Motor neuron (in vitro differentiated cells): ENCODE measurements at regions not wholly inside any gene's neighbourhood (a gene's known extent, or its start where the extent isn't known, plus 50 kb on each side); places are given as distances from the start of the nearest gene placed in this dataset.

Experiments
- ATAC-seq, 8 experiments: fragments of 200-7000 bp; cut with Tn5 transposase; replicated peaks in 6 of 8; 2 replicates each; pipeline ENCODE4 v1.8.0; 2021; ENCODE audit warnings: mild to moderate bottlenecking in 8 of 8, moderate library complexity in 8 of 8
- H3K27ac ChIP-seq, 2 donors: fragments of 250-450 bp; sonication (Bioruptor Pico); 2 replicates each; pipeline ENCODE4 v1.9.0; 2021; ENCODE audit warnings: antibody characterized with exemption in 2 of 2, mild to moderate bottlenecking in 2 of 2, moderate library complexity in 1 of 2
- H3K4me1 ChIP-seq, 2 donors: fragments of 250-450 bp; sonication (Bioruptor Pico); replicated peaks in 1 of 2; 2 replicates each; pipeline ENCODE4 v1.6.1; 2021; ENCODE audit warnings: antibody characterized with exemption in 2 of 2, mild to moderate bottlenecking in 2 of 2, moderate library complexity in 1 of 2
- H3K4me3 ChIP-seq, 5 donors: fragments of 250-450 bp; sonication (Bioruptor Pico); 2 replicates each; pipeline ENCODE4 v1.9.0; 2021; ENCODE audit warnings: antibody characterized with exemption in 5 of 5, mild to moderate bottlenecking in 5 of 5, moderate library complexity in 4 of 5
- WGBS, 10 experiments: fragments of 450-650 bp; shearing (Covaris generic); methylation state at CpG; one replicate each; pipeline ENCODE4 v1.0.0; 2022; 5-methylcytosine and 5-hydroxymethylcytosine counted together
- in situ Hi-C, 9 experiments: fragments of 400-800 bp; cut with MboI; loops; one replicate each; pipeline ENCODE4 v1.15.0; 2021; ENCODE audit warnings: low sequenced_read_pairs in 9 of 9, low pct_unique_long_range_greater_than_20kb in 2 of 9; ENCODE audit not compliant: unreplicated experiment in 9 of 9

DNA sequence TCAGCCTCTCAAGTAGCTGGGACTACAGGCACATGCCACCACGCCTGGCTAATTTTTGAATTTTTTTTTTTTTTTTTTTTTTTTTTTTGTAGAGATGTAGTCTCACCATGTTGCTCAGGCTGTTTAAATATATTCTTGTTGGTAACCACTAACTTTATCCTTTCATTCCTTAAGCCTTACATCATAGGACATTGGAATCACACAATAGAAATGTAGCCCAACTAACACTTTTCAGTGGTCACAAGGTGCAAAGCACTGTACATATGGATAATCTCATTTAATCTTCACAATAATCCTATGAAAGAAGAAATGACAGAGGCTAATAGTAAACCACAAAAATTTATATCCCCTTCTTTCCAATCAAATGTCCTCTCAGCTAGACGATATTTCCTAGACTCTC, 417.8 kb upstream of the DACH1 start:
- Histone ChIP-seq H3K4me3 (no peak overlapping the region), H3K4me1 (no peaks in the 10 kb centered on the region), H3K27ac (no peak overlapping the region)
- in situ Hi-C loops: no loop called here
- no peak for ATAC-seq
- 0 to 100% (median 41%) methylated on average over 1 to 2 of the region's 2 CpGs; no CpG with 5 or more reads in 2 of the 10 experiments for WGBS, 10 experiments

- in situ Hi-C loops: no loop called here
- no peak overlapping the region for H3K27ac ChIP-seq
- ATAC-seq: no peak
- no peaks in the 10 kb centered on the region for H3K4me1 ChIP-seq
- no peak overlapping the region for H3K4me3 ChIP-seq
- 0 to 100% (median 86%) methylated on average over 1 of the region's 1 CpG; no CpG with 5 or more reads in 1 of the 10 experiments for WGBS, 10 experiments
Measured at GRCh38 chr13:72261732-72262131, 394.7 kb upstream of the DACH1 start.

DNA sequence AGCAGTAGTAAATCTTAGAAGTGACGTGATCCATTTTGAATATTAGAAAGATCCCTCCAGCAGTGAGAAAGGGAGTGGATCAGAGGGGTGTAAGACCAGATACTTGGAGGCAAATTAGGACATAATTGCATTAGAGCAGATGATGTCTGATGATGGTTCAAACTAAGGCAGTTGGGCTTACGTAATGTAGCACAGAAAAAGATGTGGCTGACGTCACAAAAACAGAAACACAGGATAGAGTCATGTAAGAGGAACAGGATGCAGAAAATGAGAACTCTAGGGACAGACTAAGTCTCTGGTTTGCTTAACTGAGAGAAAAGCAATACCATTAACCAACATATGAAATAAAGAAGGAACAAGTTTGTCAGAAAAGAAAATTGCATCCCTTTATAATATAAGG, 392.5 kb upstream of the DACH1 start:
- WGBS, 10 experiments: 0 to 80% (median 53%) methylated on average over 1 to 3 of the region's 3 CpGs
- Histone ChIP-seq H3K27ac (no peak overlapping the region), H3K4me1 (peaks cover 0 to 2% of the 10 kb centered on the region in 2 donors), H3K4me3 (no peak overlapping the region)
- ATAC-seq: peak in 1 of 8 experiments; percentile 56
- in situ Hi-C loops: no loop called here

DNA sequence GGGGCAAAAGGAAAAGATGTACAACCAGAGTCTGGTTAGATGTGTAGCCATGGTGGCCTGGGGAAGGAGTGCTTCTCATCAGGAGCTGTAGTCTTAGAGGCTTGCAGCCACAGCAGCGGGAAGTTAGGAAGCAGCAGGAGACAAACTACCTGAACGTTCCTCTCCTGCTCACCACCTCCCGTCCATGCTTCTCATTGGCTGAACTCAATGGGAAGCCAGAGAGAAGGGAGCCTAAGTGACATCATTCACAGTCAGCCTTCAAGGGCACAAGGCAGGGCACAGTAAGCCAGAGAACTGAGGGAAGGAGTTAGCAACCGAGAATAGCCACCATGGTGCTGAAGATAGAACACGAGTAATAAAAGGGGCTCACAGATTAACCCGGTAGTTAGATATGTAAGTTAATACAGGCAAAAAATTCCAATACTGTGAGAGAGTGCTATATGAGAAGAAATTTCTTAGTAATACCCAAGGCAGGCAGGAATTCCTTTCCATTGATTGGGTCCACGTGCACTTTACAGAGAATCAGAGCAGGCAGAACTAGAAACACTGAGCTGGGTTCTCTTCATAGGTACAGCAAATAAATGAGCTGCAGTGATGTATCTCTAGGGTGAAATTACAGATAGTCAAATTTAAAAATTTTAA, 391.5 kb upstream of the DACH1 start:
- in situ Hi-C loops: no loop called here
- Histone ChIP-seq H3K27ac (no peak overlapping the region), H3K4me3 (no peak overlapping the region), H3K4me1 (peaks cover 0 to 2% of the 10 kb centered on the region in 2 donors)
- 0 to 100% (median 77%) methylated on average over 1 to 6 of the region's 7 CpGs; no CpG with 5 or more reads in 1 of the 10 experiments for WGBS, 10 experiments
- ATAC-seq: no peak

DNA sequence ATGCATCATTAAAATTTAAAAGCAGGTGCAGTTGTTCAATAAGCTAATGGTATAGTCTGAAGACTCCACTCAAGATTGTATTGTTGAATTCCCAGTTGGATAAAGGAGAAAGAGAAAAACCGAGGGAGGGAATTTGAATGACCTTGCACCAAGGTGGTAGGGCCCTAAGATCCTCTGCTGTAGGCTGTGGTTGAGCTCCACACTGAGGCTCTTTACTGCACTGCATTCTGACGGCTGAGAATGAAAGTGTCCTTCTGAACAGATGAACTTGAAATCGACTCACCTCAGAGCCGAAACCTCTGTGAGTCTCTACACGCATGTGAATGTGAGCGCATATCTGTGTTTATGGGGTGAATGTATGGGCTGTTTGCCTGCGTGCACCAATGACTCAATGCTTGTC, 388.9 kb upstream of the DACH1 start:
- 0 to 49% (median 28%) methylated on average over 2 to 6 of the region's 7 CpGs; no CpG with 5 or more reads in 2 of the 10 experiments for WGBS, 10 experiments
- H3K4me3 ChIP-seq: no peak overlapping the region
- in situ Hi-C loops: no loop called here
- H3K27ac ChIP-seq: no peak overlapping the region
- peaks cover 0 to 2% of the 10 kb centered on the region in 2 donors for H3K4me1 ChIP-seq
- peak in 7 of 8 experiments; percentile 29 to 99 (median 76) for ATAC-seq

DNA sequence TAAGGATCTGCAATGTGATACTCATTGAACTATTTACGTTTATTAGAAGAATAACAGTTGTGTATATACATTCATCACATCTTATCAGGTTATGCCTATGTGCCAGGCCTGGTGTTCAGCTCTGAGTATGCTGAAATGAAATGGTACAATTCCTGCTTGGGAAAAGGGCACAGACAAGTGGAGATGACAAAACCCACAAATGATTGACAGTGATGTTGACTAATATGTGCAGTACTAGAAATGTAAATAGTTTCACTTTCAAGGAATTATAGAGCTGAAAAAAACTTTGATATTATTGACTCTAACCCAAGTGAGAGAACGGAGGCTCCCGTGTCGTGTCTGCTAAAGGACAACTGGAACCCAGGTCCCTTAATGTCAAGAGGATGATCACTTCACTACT, 386.8 kb upstream of the DACH1 start:
- in situ Hi-C loops: no loop called here
- no peak overlapping the region for H3K4me3 ChIP-seq
- H3K4me1 ChIP-seq: peaks cover 0 to 8% of the 10 kb centered on the region in 2 donors
- no peak for ATAC-seq
- WGBS, 10 experiments: 0 to 100% (median 84%) methylated on average over 1 to 4 of the region's 4 CpGs
- no peak overlapping the region for H3K27ac ChIP-seq

DNA sequence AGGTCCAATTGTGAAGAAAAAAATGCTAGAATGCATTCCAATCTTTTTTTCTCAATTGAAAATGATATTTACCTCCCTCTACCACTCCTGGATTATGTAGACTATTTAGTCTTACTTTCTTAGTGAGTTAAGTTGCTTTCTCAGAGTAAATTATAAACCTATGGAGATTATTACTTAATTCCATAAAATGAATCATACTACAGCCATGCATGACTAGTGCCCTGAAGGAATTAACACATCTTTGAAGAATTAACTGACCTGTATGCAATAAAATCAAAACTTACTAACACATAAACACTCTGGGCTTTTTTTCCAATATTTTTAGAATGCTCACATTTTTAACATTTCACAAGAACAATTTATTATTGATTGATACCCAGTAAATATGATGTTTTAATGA, 379.4 kb upstream of the DACH1 start:
- no peak overlapping the region for H3K4me3 ChIP-seq
- no peak for ATAC-seq
- H3K27ac ChIP-seq: no peak overlapping the region
- in situ Hi-C loops: no loop called here
- H3K4me1 ChIP-seq: peaks cover 0 to 9% of the 10 kb centered on the region in 2 donors

- no peak overlapping the region for H3K27ac ChIP-seq
- peaks cover 0 to 6% of the 10 kb centered on the region in 2 donors for H3K4me1 ChIP-seq
- ATAC-seq: no peak
- 0 to 100% (median 69%) methylated on average over 1 to 3 of the region's 3 CpGs; no CpG with 5 or more reads in 1 of the 10 experiments for WGBS, 10 experiments
- in situ Hi-C loops: no loop called here
- no peak overlapping the region for H3K4me3 ChIP-seq
Measured at GRCh38 chr13:72244788-72245187, 377.8 kb upstream of the DACH1 start.

DNA sequence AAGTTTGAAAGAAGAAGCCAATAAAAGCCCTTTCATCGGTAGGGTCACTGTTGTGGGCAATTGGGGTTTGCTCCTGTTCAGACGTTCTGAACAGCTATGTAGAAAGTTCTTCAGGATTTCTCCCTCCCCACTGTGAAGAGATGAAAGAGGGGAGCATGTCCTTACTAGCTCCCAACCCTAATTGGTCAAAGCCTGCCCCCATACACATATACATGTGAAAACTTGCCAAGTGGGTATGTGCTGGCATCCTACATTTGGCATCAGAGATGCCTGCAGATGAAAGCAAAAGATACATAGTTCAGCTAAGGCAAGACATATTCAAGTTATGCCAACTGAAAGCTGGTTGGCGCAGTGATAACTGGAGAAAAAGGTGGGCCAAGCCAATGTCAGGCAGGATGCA, 363.1 kb upstream of the DACH1 start:
- H3K4me1 ChIP-seq: no peaks in the 10 kb centered on the region
- in situ Hi-C loops: no loop called here
- ATAC-seq: no peak
- H3K4me3 ChIP-seq: no peak overlapping the region
- H3K27ac ChIP-seq: no peak overlapping the region
- WGBS, 10 experiments: 0 to 86% (median 48%) methylated on average over 1 to 3 of the region's 3 CpGs; no CpG with 5 or more reads in 4 of the 10 experiments

- H3K4me1 ChIP-seq: no peaks in the 10 kb centered on the region
- in situ Hi-C loops: no loop called here
- no peak overlapping the region for H3K27ac ChIP-seq
- H3K4me3 ChIP-seq: no peak overlapping the region
- no peak for ATAC-seq
Measured at GRCh38 chr13:72229067-72229466, 362.1 kb upstream of the DACH1 start.

DNA sequence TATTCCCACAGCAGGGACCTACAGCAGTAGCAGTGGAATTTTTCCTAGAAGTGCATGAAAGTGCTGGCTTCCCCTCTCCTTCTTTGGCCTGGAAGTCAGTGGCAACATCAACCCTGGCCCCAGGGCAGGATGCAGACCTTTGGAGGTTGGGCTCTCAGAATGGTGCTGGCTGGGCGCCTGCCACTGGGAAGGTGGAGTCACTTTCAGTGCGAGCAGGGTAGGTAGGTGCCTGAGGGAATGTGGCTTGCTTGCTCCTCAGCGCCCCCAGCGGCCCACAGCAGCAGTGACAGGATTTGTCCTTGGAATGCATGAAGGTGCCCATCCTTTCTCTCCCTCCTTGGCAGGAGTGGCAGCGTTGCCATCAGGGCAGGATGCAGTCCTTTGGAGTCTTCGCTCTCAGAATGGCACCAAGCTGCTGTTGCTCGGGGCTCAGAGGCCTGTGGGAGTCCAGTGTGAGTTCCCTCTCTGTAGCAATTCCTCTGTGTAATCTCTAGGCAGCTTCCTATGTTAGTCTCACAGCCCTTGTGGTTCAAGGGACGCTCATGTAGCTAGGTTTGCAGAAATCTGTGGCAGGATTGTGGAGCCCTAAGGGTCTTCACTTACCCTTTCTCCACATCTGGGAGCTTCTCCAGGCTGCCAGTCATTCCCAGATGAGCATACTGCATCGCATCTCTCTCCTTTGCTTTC, 354.4 kb upstream of the DACH1 start:
- WGBS, 10 experiments: 0 to 100% (median 63%) methylated on average over 1 to 8 of the region's 9 CpGs; no CpG with 5 or more reads in 3 of the 10 experiments
- H3K4me3 ChIP-seq: no peak overlapping the region
- in situ Hi-C loops: no loop called here
- ATAC-seq: peak in 4 of 8 experiments; percentile 23 to 91 (median 68)
- H3K27ac ChIP-seq: no peak overlapping the region
- H3K4me1 ChIP-seq: no peaks in the 10 kb centered on the region

DNA sequence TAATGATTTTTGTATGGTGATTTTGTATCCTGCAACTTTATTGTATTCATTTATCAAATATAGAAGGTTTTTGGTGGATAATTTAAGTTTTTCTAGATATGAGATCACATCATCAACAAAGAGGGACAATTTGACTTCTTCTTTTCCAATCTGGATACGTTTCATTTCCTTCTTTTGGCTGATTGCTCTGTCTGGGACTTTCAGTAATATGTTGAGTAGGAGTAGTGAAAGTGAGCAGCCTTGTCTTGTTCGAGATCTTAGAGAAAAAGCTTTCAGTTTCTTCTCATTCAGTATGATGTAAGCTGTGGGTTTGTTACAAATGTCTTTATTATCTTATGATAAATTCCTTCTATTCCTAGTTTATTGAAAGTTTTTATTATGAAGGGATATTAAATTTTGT, 352.0 kb upstream of the DACH1 start:
- Histone ChIP-seq H3K4me3 (no peak overlapping the region), H3K4me1 (no peaks in the 10 kb centered on the region), H3K27ac (no peak overlapping the region)
- ATAC-seq: no peak
- in situ Hi-C loops: no loop called here
- WGBS, 10 experiments: 0 to 100% (median 59%) methylated on average over 1 to 2 of the region's 2 CpGs

DNA sequence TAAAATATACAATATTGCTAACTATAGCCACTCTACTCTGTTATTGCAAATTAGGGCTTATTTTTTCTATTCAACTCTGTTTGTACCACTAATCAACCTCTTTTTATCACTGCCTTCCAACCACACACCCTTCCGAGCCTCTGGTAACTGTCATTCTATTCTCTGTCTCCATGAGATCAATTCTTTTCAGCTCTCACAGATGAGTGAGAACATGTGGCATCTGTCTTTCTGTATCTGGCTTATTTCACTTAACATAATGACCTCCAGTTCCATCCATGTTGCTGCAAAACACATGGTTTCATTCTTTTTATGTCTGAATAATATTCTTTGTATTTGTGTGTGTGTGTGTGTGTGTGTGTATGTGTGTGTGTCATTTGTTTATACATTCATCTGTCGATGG, 350.1 kb upstream of the DACH1 start:
- Histone ChIP-seq H3K27ac (no peak overlapping the region), H3K4me3 (no peak overlapping the region), H3K4me1 (no peaks in the 10 kb centered on the region)
- ATAC-seq: no peak
- in situ Hi-C loops: no loop called here
- WGBS, 10 experiments: 0 to 83% (median 79%) methylated on average over 1 to 2 of the region's 2 CpGs; no CpG with 5 or more reads in 2 of the 10 experiments

GRCh38 chr13:72208112-72208645, 341.2 kb upstream of the DACH1 start:
- in situ Hi-C loops: no loop called here
- Histone ChIP-seq H3K4me1 (no peaks in the 10 kb centered on the region), H3K27ac (no peak overlapping the region), H3K4me3 (no peak overlapping the region)
- peak in 4 of 8 experiments; percentile 26 to 49 (median 46) for ATAC-seq
